Endothelial cell (in vitro differentiated cells): ENCODE measurements at regions not wholly inside any gene's neighbourhood (a gene's known extent, or its start where the extent isn't known, plus 50 kb on each side); places are given as distances from the start of the nearest gene placed in this dataset.

Experiments used
- DNase-seq: peaks from one replicate; pipeline ENCODE4 v3.0.0; 2021; ENCODE audit warnings: low spot score
- H3K27ac Mint-ChIP-seq: one replicate; pipeline ENCODE4 v1.8.0; 2021; ENCODE audit warnings: mixed read lengths, inconsistent platforms; ENCODE audit not compliant: unreplicated experiment
- H3K27me3 Mint-ChIP-seq: one replicate; pipeline ENCODE4 v1.8.0; 2021; ENCODE audit warnings: mild to moderate bottlenecking, moderate library complexity, mixed read lengths, inconsistent platforms; ENCODE audit not compliant: unreplicated experiment
- H3K36me3 Mint-ChIP-seq: one replicate; pipeline ENCODE4 v1.8.0; 2021; ENCODE audit warnings: mild to moderate bottlenecking, low read depth, mixed read lengths, inconsistent platforms; ENCODE audit not compliant: unreplicated experiment
- H3K4me1 Mint-ChIP-seq: one replicate; pipeline ENCODE4 v1.8.0; 2021; ENCODE audit warnings: mild to moderate bottlenecking, mixed read lengths, inconsistent platforms; ENCODE audit not compliant: unreplicated experiment
- H3K4me3 Mint-ChIP-seq: one replicate; pipeline ENCODE4 v1.8.0; 2021; ENCODE audit warnings: mild to moderate bottlenecking, mixed read lengths, inconsistent platforms; ENCODE audit not compliant: unreplicated experiment
- H3K9me3 Mint-ChIP-seq: one replicate; pipeline ENCODE4 v1.8.0; 2021; ENCODE audit warnings: mixed read lengths, inconsistent platforms; ENCODE audit not compliant: unreplicated experiment
- TF ChIP-seq, protein P1 (sequence below): fragments of 200-600 bp; sonication (generic); IDR thresholded peaks from one replicate; pipeline ENCODE4 v1.5.0; 2021; ENCODE audit warnings: antibody characterized with exemption; ENCODE audit not compliant: unreplicated experiment

DNA sequence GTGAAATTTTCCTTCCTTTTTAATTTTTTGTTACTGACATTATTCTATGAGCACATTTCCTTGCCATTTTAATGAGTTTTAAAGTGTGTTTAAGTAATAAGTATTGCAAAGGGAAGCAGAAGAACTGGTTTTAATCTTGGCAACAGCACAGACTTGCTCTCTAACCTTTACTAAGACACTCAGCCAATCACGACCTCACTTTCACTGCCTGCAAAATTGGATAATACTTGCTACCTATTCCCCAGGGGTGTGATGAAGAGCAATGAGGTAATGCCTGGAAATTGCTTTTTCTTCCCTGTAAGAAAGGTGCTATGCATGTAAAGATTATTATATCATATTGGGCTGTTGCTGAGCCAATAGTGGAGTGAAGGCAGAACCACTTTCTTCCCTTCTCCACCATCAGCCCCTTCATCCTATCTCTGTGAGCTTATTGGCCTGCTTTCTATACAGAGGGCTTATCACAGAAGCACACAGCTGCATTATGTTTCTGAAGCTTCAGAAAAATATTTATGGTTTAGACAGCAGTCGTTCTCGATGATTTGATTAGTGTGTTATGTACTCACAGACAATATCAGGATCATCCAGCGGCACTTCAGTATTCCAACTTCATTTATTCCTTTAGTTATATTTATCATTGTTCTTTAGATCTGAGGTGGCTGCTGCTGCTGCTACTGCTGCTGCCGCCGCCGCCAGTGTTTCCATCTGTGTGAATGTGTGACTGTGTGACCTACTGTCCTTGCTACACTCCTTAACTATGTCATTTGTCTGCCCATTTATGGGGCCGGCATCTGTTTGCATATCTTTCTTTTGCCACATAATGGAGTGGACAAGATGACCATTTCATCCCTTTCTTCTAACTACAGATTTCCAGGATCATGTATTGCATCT, 255.1 kb downstream of the C4orf33 start:
- no peak overlapping the region for H3K4me3 Mint-ChIP-seq
- TF ChIP-seq, protein P1, sequence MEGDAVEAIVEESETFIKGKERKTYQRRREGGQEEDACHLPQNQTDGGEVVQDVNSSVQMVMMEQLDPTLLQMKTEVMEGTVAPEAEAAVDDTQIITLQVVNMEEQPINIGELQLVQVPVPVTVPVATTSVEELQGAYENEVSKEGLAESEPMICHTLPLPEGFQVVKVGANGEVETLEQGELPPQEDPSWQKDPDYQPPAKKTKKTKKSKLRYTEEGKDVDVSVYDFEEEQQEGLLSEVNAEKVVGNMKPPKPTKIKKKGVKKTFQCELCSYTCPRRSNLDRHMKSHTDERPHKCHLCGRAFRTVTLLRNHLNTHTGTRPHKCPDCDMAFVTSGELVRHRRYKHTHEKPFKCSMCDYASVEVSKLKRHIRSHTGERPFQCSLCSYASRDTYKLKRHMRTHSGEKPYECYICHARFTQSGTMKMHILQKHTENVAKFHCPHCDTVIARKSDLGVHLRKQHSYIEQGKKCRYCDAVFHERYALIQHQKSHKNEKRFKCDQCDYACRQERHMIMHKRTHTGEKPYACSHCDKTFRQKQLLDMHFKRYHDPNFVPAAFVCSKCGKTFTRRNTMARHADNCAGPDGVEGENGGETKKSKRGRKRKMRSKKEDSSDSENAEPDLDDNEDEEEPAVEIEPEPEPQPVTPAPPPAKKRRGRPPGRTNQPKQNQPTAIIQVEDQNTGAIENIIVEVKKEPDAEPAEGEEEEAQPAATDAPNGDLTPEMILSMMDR: no peak
- H3K4me1 Mint-ChIP-seq: peaks cover 2% of the 10 kb centered on the region
- H3K27ac Mint-ChIP-seq: no peak overlapping the region
- no peaks in the 10 kb centered on the region for H3K36me3 Mint-ChIP-seq
- no peaks in the 10 kb centered on the region for H3K9me3 Mint-ChIP-seq
- peaks cover 2% of the 10 kb centered on the region for H3K27me3 Mint-ChIP-seq
- no peak for DNase-seq

GRCh38 chr4:129352480-129352879, 256.5 kb downstream of the C4orf33 start:
- no peak for DNase-seq
- TF ChIP-seq, protein P1: no peak
- no peak overlapping the region for H3K27ac Mint-ChIP-seq
- peaks cover 2% of the 10 kb centered on the region for H3K27me3 Mint-ChIP-seq
- no peaks in the 10 kb centered on the region for H3K36me3 Mint-ChIP-seq
- H3K4me1 Mint-ChIP-seq: peaks cover 2% of the 10 kb centered on the region
- no peak overlapping the region for H3K4me3 Mint-ChIP-seq
- no peaks in the 10 kb centered on the region for H3K9me3 Mint-ChIP-seq

- H3K4me1 Mint-ChIP-seq: peaks cover 2% of the 10 kb centered on the region
- H3K27me3 Mint-ChIP-seq: peaks cover 2% of the 10 kb centered on the region
- no peak overlapping the region for H3K4me3 Mint-ChIP-seq
- no peak overlapping the region for H3K27ac Mint-ChIP-seq
- H3K9me3 Mint-ChIP-seq: no peaks in the 10 kb centered on the region
- no peaks in the 10 kb centered on the region for H3K36me3 Mint-ChIP-seq
- TF ChIP-seq, protein P1: no peak
- no peak for DNase-seq
These were observed 257.5 kb downstream of the C4orf33 start for GRCh38 chr4:129353490-129353889.

DNA sequence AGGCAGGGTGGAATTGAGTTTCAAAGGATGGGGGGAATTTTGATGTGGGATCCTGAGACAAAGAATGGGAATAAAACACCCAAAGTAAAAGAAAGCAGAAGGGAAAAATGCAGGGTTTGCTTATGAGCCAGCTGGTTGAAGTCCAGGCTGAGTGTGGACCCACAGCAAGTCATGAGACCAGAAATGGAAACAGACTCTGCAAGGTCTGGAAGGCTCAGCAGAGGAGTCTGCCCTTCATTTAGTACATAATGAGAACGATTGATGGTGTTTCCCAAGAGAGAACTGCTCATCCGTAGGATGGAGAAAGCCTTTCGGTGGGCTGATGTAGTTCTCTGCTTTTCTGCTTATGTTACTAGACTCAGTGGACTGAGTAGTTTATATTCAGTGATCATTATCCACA, 259.1 kb downstream of the C4orf33 start:
- Mint-ChIP-seq H3K9me3 (no peaks in the 10 kb centered on the region), H3K4me3 (no peak overlapping the region), H3K27ac (no peak overlapping the region), H3K27me3 (no peaks in the 10 kb centered on the region), H3K4me1 (peaks cover 2% of the 10 kb centered on the region), H3K36me3 (no peaks in the 10 kb centered on the region)
- TF ChIP-seq, protein P1: no peak
- no peak for DNase-seq

GRCh38 chr4:129355516-129355915, 259.6 kb downstream of the C4orf33 start:
- Mint-ChIP-seq H3K36me3 (no peaks in the 10 kb centered on the region), H3K27me3 (no peaks in the 10 kb centered on the region), H3K27ac (no peak overlapping the region), H3K9me3 (no peaks in the 10 kb centered on the region), H3K4me1 (peaks cover 2% of the 10 kb centered on the region), H3K4me3 (no peak overlapping the region)
- DNase-seq: no peak
- TF ChIP-seq, protein P1: no peak
